Muscle layer of colon (tissue), 2 donors: ENCODE measurements at regions not wholly inside any gene's neighbourhood (a gene's known extent, or its start where the extent isn't known, plus 50 kb on each side); places are given as distances from the start of the nearest gene placed in this dataset.
"Not testable (repeated sequence)": the region's sequence is repeated elsewhere in the genome, so short reads cannot be mapped to it uniquely, and the experiment has no call there.

Experiments
- H3K27ac ChIP-seq: one replicate; pipeline ENCODE4 v1.7.0; 2013; ENCODE audit warnings: low read depth, mild to moderate bottlenecking, low read length, moderate library complexity
- H3K27me3 ChIP-seq, 2 donors: one replicate each; pipeline ENCODE4 v1.7.0; 2013; ENCODE audit warnings: low read length in 2 of 2, mild to moderate bottlenecking in 2 of 2; ENCODE audit not compliant: insufficient read depth in 2 of 2, control insufficient read depth in 1 of 2
- H3K36me3 ChIP-seq: one replicate; pipeline ENCODE4 v1.7.0; 2013; ENCODE audit warnings: mild to moderate bottlenecking, low read length; ENCODE audit not compliant: insufficient read depth
- H3K4me1 ChIP-seq: one replicate; pipeline ENCODE4 v1.7.0; 2013; ENCODE audit warnings: mild to moderate bottlenecking, low read length; ENCODE audit not compliant: insufficient read depth
- H3K4me3 ChIP-seq, 2 donors: one replicate each; pipeline ENCODE4 v1.7.0; 2013; ENCODE audit warnings: low read length in 2 of 2, low read depth in 1 of 2, mild to moderate bottlenecking in 1 of 2, moderate library complexity in 1 of 2
- H3K9ac ChIP-seq: one replicate; pipeline ENCODE4 v1.7.0; 2013; ENCODE audit warnings: low read length
- H3K9me3 ChIP-seq: one replicate; pipeline ENCODE4 v1.7.0; 2013; ENCODE audit warnings: mild to moderate bottlenecking, low read length
- donor health status: abdominal sarcoma.
- donor health status: Adenocarcinoma of cecum.

- Histone ChIP-seq H3K27me3 (no peaks in the 10 kb centered on the region), H3K9ac (no peak overlapping the region), H3K4me3 (no peak overlapping the region), H3K36me3 (no peaks in the 10 kb centered on the region), H3K27ac (no peak overlapping the region), H3K4me1 (no peaks in the 10 kb centered on the region), H3K9me3 (no peaks in the 10 kb centered on the region)
Observed at GRCh38 chr7:25594122-25594521, 365.8 kb upstream of the NPVF start.

- no peaks in the 10 kb centered on the region for H3K9me3 ChIP-seq
- H3K36me3 ChIP-seq: no peaks in the 10 kb centered on the region
- no peak overlapping the region for H3K27ac ChIP-seq
- no peaks in the 10 kb centered on the region for H3K27me3 ChIP-seq
- H3K4me1 ChIP-seq: no peaks in the 10 kb centered on the region
- no peak overlapping the region for H3K9ac ChIP-seq
- H3K4me3 ChIP-seq: no peak overlapping the region
Observed at GRCh38 chr7:25594728-25595127, 366.4 kb upstream of the NPVF start.

GRCh38 chr7:25595996-25596395 is 367.7 kb upstream of the NPVF start:
- no peaks in the 10 kb centered on the region for H3K27me3 ChIP-seq

GRCh38 chr7:25596443-25596842 is 368.2 kb upstream of the NPVF start:
- no peak overlapping the region for H3K27ac ChIP-seq
- H3K27me3 ChIP-seq: no peaks in the 10 kb centered on the region
- no peaks in the 10 kb centered on the region for H3K9me3 ChIP-seq
- H3K9ac ChIP-seq: no peak overlapping the region
- no peaks in the 10 kb centered on the region for H3K36me3 ChIP-seq
- no peaks in the 10 kb centered on the region for H3K4me1 ChIP-seq
- H3K4me3 ChIP-seq: no peak overlapping the region

More at GRCh38 chr7:25595996-25596395, 367.7 kb upstream of the NPVF start:
- H3K9me3 ChIP-seq: no peaks in the 10 kb centered on the region
- no peak overlapping the region for H3K4me3 ChIP-seq
- H3K27ac ChIP-seq: no peak overlapping the region
- H3K9ac ChIP-seq: no peak overlapping the region
- H3K36me3 ChIP-seq: no peaks in the 10 kb centered on the region
- no peaks in the 10 kb centered on the region for H3K4me1 ChIP-seq

GRCh38 chr7:25597946-25598345 is 369.7 kb upstream of the NPVF start:
- Histone ChIP-seq H3K27ac (no peak overlapping the region), H3K36me3 (no peaks in the 10 kb centered on the region), H3K27me3 (no peaks in the 10 kb centered on the region)

GRCh38 chr7:25598765-25599164 is 370.5 kb upstream of the NPVF start:
- Histone ChIP-seq H3K4me1 (no peaks in the 10 kb centered on the region), H3K27ac (no peak overlapping the region), H3K9me3 (no peaks in the 10 kb centered on the region), H3K27me3 (no peaks in the 10 kb centered on the region), H3K4me3 (no peak overlapping the region), H3K36me3 (no peaks in the 10 kb centered on the region), H3K9ac (no peak overlapping the region)

More at GRCh38 chr7:25597946-25598345, 369.7 kb upstream of the NPVF start:
- H3K9ac ChIP-seq: no peak overlapping the region
- no peak overlapping the region for H3K4me3 ChIP-seq
- no peaks in the 10 kb centered on the region for H3K9me3 ChIP-seq
- no peaks in the 10 kb centered on the region for H3K4me1 ChIP-seq

- Histone ChIP-seq H3K9me3 (no peaks in the 10 kb centered on the region), H3K4me3 (no peak overlapping the region), H3K36me3 (no peaks in the 10 kb centered on the region), H3K9ac (no peak overlapping the region), H3K4me1 (no peaks in the 10 kb centered on the region), H3K27me3 (no peaks in the 10 kb centered on the region), H3K27ac (no peak overlapping the region)
Observed at GRCh38 chr7:25600262-25600920, 372.1 kb upstream of the NPVF start.

GRCh38 chr7:25602730-25603426 is 374.6 kb upstream of the NPVF start:
- H3K4me3 ChIP-seq, H3K4me1 ChIP-seq, H3K9me3 ChIP-seq, H3K27me3 ChIP-seq, H3K27ac ChIP-seq, H3K9ac ChIP-seq, H3K36me3 ChIP-seq: not testable (repeated sequence)

- not testable (repeated sequence) for H3K9me3 ChIP-seq, H3K9ac ChIP-seq, H3K27ac ChIP-seq, H3K4me1 ChIP-seq, H3K4me3 ChIP-seq, H3K36me3 ChIP-seq, H3K27me3 ChIP-seq
Observed at GRCh38 chr7:25603427-25603740, 375.1 kb upstream of the NPVF start.

GRCh38 chr7:25611196-25611595 is 382.9 kb upstream of the NPVF start:
- Histone ChIP-seq H3K4me1 (peaks cover 7% of the 10 kb centered on the region), H3K27ac (no peak overlapping the region), H3K9ac (no peak overlapping the region), H3K4me3 (no peak overlapping the region), H3K27me3 (no peaks in the 10 kb centered on the region), H3K36me3 (no peaks in the 10 kb centered on the region), H3K9me3 (no peaks in the 10 kb centered on the region)

GRCh38 chr7:25613912-25614311 is 385.6 kb upstream of the NPVF start:
- Histone ChIP-seq H3K4me3 (no peak overlapping the region), H3K27me3 (no peaks in the 10 kb centered on the region), H3K9ac (no peak overlapping the region), H3K4me1 (peaks cover 9% of the 10 kb centered on the region), H3K36me3 (no peaks in the 10 kb centered on the region), H3K27ac (no peak overlapping the region), H3K9me3 (no peaks in the 10 kb centered on the region)

GRCh38 chr7:25614415-25614814 is 386.1 kb upstream of the NPVF start:
- peaks cover 9% of the 10 kb centered on the region for H3K4me1 ChIP-seq
- no peak overlapping the region for H3K27ac ChIP-seq
- no peaks in the 10 kb centered on the region for H3K9me3 ChIP-seq
- no peak overlapping the region for H3K4me3 ChIP-seq
- H3K9ac ChIP-seq: no peak overlapping the region
- H3K27me3 ChIP-seq: no peaks in the 10 kb centered on the region
- H3K36me3 ChIP-seq: no peaks in the 10 kb centered on the region
